IPS-NIHi11 (cell line): ENCODE measurements at regions not wholly inside any gene's neighbourhood (a gene's known extent, or its start where the extent isn't known, plus 50 kb on each side); places are given as distances from the start of the nearest gene placed in this dataset.
A peak's percentile ranks its signal among the peaks of the same experiment; 100 is the strongest.
"Not testable (repeated sequence)": the region's sequence is repeated elsewhere in the genome, so short reads cannot be mapped to it uniquely, and the experiment has no call there.

ENCODE experiments used
- DNase-seq: peaks from one replicate; pipeline ENCODE4 v3.0.0; 2012; ENCODE audit warnings: mixed read lengths, low spot score

GRCh38 chrX:40243755-40244515 lies 146.2 kb upstream of the BCOR start:
- DNase-seq: no peak

- no peak for DNase-seq
Measured at GRCh38 chrX:40240844-40241243, 143.1 kb upstream of the BCOR start.

GRCh38 chrX:40237731-40238178 lies 140.0 kb upstream of the BCOR start:
- DNase-seq: peak; percentile 14

- no peak for DNase-seq
Measured at GRCh38 chrX:40230646-40231045, 132.9 kb upstream of the BCOR start.

GRCh38 chrX:40227125-40227524 lies 129.4 kb upstream of the BCOR start:
- no peak for DNase-seq

GRCh38 chrX:40224658-40225057 lies 126.9 kb upstream of the BCOR start:
- no peak for DNase-seq

- not testable (repeated sequence) for DNase-seq
Measured at GRCh38 chrX:40222612-40223011, 124.9 kb upstream of the BCOR start.

GRCh38 chrX:40213092-40213491 lies 115.3 kb upstream of the BCOR start:
- no peak for DNase-seq

GRCh38 chrX:40209951-40210617 lies 112.3 kb upstream of the BCOR start:
- DNase-seq: no peak

- no peak for DNase-seq
Measured at GRCh38 chrX:40207626-40208025, 109.9 kb upstream of the BCOR start.

GRCh38 chrX:40205471-40205870 lies 107.7 kb upstream of the BCOR start:
- DNase-seq: no peak

GRCh38 chrX:40202456-40202855 lies 104.7 kb upstream of the BCOR start:
- DNase-seq: no peak

GRCh38 chrX:40201329-40201885 lies 103.6 kb upstream of the BCOR start:
- no peak for DNase-seq

GRCh38 chrX:40199704-40200103 lies 101.9 kb upstream of the BCOR start:
- no peak for DNase-seq

GRCh38 chrX:40197071-40197470 lies 99.3 kb upstream of the BCOR start:
- peak; percentile 8 for DNase-seq

GRCh38 chrX:40195368-40195767 lies 97.6 kb upstream of the BCOR start:
- DNase-seq: no peak

GRCh38 chrX:40192196-40192595 lies 94.4 kb upstream of the BCOR start:
- DNase-seq: no peak

- no peak for DNase-seq
Measured at GRCh38 chrX:40189637-40190036, 91.9 kb upstream of the BCOR start.

- no peak for DNase-seq
Measured at GRCh38 chrX:40188573-40189417, 91.0 kb upstream of the BCOR start.

GRCh38 chrX:40184968-40185367 lies 87.2 kb upstream of the BCOR start:
- no peak for DNase-seq

- no peak for DNase-seq
Measured at GRCh38 chrX:40182615-40183014, 84.9 kb upstream of the BCOR start.

GRCh38 chrX:40182095-40182494 lies 84.3 kb upstream of the BCOR start:
- no peak for DNase-seq
